CD8-positive, alpha-beta memory T cell (primary cell): ENCODE measurements at regions not wholly inside any gene's neighbourhood (a gene's known extent, or its start where the extent isn't known, plus 50 kb on each side); places are given as distances from the start of the nearest gene placed in this dataset.

Experiments used
- CTCF ChIA-PET: fragments of 350-600 bp; sonication (Branson Sonifier 250); formaldehyde crosslinking; loops from one replicate; lab custom pipeline; 2021; ENCODE audit warnings: antibody characterized with exemption; lab: Charles Lee
- POLR2A ChIA-PET: fragments of 350-600 bp; sonication (Branson Sonifier 250); formaldehyde crosslinking; loops from one replicate; lab custom pipeline; 2021; ENCODE audit warnings: antibody characterized with exemption; lab: Charles Lee
- DNase-seq, 5 donors: peaks; one replicate each; pipeline versions ENCODE4 v3.0.0 to v3.0.0-alpha.2; 2020 to 2022; ENCODE audit warnings: mixed read lengths in 1 of 5
- H3K27ac ChIP-seq: one replicate; pipeline ENCODE4 v1.7.0; 2013; ENCODE audit warnings: low read depth, mild to moderate bottlenecking, low read length, moderate library complexity
- H3K27me3 ChIP-seq: 2 replicates; pipeline ENCODE4 v1.7.0; 2013; ENCODE audit warnings: low read length, mild to moderate bottlenecking; ENCODE audit not compliant: insufficient read depth, poor library complexity, severe bottlenecking
- H3K36me3 ChIP-seq: 2 replicates; pipeline ENCODE4 v1.7.0; 2013; ENCODE audit warnings: mild to moderate bottlenecking, low read length, moderate library complexity; ENCODE audit not compliant: insufficient read depth
- H3K4me1 ChIP-seq: 2 replicates; pipeline ENCODE4 v1.7.0; 2013; ENCODE audit warnings: mild to moderate bottlenecking, low read length, moderate library complexity; ENCODE audit not compliant: insufficient read depth
- H3K4me3 ChIP-seq: 2 replicates; pipeline ENCODE4 v1.7.0; 2013; ENCODE audit warnings: mild to moderate bottlenecking, low read length
- H3K9me3 ChIP-seq: 2 replicates; pipeline ENCODE4 v1.7.0; 2013; ENCODE audit warnings: mild to moderate bottlenecking, low read length
- H3K27ac Mint-ChIP-seq, 8 donors: one replicate each; pipeline ENCODE4 v1.8.0; 2020 to 2021; ENCODE audit warnings: mixed read lengths in 8 of 8, mild to moderate bottlenecking in 6 of 8, inconsistent platforms in 3 of 8, moderate library complexity in 3 of 8
- H3K27me3 Mint-ChIP-seq, 2 donors: one replicate each; pipeline ENCODE4 v1.8.0; 2020 to 2021; ENCODE audit warnings: mixed read lengths in 2 of 2, mild to moderate bottlenecking in 1 of 2, moderate library complexity in 1 of 2
- H3K36me3 Mint-ChIP-seq, 3 donors: one replicate each; pipeline ENCODE4 v1.8.0; 2020 to 2021; ENCODE audit warnings: mixed read lengths in 3 of 3, inconsistent platforms in 1 of 3, mild to moderate bottlenecking in 1 of 3
- H3K4me1 Mint-ChIP-seq, 3 donors: one replicate each; pipeline ENCODE4 v1.8.0; 2020 to 2021; ENCODE audit warnings: mixed read lengths in 3 of 3, inconsistent platforms in 1 of 3, mild to moderate bottlenecking in 1 of 3
- H3K4me3 Mint-ChIP-seq, 7 donors: one replicate each; pipeline ENCODE4 v1.8.0; 2020 to 2021; ENCODE audit warnings: mixed read lengths in 7 of 7, mild to moderate bottlenecking in 6 of 7, moderate library complexity in 4 of 7, inconsistent platforms in 2 of 7
- H3K9me3 Mint-ChIP-seq, 5 donors: one replicate each; pipeline ENCODE4 v1.8.0; 2020 to 2022; ENCODE audit warnings: mixed read lengths in 5 of 5, mild to moderate bottlenecking in 3 of 5, moderate library complexity in 2 of 5, inconsistent platforms in 1 of 5

DNA sequence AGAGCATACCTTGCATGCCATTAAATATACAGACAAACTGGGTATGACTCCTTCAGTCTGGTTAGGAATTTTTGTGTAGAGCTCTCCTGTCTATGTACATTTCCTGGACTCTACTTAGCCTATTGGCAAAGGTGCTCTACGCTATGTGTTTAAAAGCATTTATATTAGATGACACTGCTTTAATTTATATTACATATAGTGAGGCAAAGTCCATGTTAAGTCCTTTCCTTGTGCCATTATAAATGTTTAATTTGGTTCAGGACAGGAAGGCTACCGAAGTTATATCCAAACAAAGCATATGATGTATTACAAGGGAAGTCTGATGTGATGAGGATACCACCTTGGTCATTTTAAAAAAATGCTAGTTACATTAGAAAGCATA, 117.4 kb upstream of the RAB27B start:
- H3K27me3 ChIP-seq: no peaks in the 10 kb centered on the region
- POLR2A ChIA-PET: no interaction called here
- peaks cover 0 to 4% (median 0%) of the 10 kb centered on the region in 5 donors for H3K9me3 Mint-ChIP-seq
- H3K4me3 Mint-ChIP-seq: no peak overlapping the region
- DNase-seq: no peak
- H3K27ac ChIP-seq: no peak overlapping the region
- H3K9me3 ChIP-seq: no peaks in the 10 kb centered on the region
- H3K4me1 ChIP-seq: peaks cover 16% of the 10 kb centered on the region
- peaks cover 0 to 3% (median 0%) of the 10 kb centered on the region in 3 donors for H3K36me3 Mint-ChIP-seq
- no peak overlapping the region for H3K27ac Mint-ChIP-seq
- no peak overlapping the region for H3K4me3 ChIP-seq
- no peaks in the 10 kb centered on the region for H3K36me3 ChIP-seq
- H3K27me3 Mint-ChIP-seq: peaks cover 3% of the 10 kb centered on the region in 2 donors
- H3K4me1 Mint-ChIP-seq: peaks cover 11 to 40% (median 24%) of the 10 kb centered on the region in 3 donors
- CTCF ChIA-PET: no interaction called here

DNA sequence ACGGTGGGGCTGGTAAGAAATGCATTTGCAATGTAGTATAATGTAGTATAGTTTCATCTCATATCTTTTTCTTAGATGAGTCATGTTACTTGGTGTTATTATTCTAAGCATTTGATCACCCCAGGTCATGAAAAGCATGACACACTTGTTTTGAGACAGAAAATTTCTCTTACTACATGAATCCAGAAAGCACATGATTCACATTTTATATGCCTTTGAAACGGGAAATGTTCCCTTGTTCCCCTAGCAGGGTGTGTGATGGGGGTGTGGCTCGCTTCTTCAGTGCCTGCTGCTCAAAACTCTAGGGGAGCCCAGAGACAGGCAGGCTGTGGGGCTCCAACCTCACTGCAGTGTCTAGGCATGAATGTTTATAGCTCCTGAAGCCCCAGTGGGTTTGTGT, 116.0 kb upstream of the RAB27B start:
- Mint-ChIP-seq H3K36me3 (no peaks in the 10 kb centered on the region), H3K4me1 (peaks cover 13 to 49% (median 25%) of the 10 kb centered on the region in 3 donors), H3K4me3 (no peak overlapping the region), H3K27me3 (peaks cover 3% of the 10 kb centered on the region in 2 donors), H3K9me3 (peaks cover 0 to 4% (median 0%) of the 10 kb centered on the region in 5 donors), H3K27ac (no peak overlapping the region)
- peaks cover 17% of the 10 kb centered on the region for H3K4me1 ChIP-seq
- H3K9me3 ChIP-seq: no peaks in the 10 kb centered on the region
- no peaks in the 10 kb centered on the region for H3K27me3 ChIP-seq
- DNase-seq: no peak
- ChIA-PET POLR2A (no interaction called here), CTCF (interaction anchor here (1.4 kb wide), 1 partner anchor 29 kb away, joined by 3 read pairs; no protein-coding TSS in a partner anchor)
- H3K27ac ChIP-seq: no peak overlapping the region
- H3K36me3 ChIP-seq: no peaks in the 10 kb centered on the region
- H3K4me3 ChIP-seq: no peak overlapping the region

DNA sequence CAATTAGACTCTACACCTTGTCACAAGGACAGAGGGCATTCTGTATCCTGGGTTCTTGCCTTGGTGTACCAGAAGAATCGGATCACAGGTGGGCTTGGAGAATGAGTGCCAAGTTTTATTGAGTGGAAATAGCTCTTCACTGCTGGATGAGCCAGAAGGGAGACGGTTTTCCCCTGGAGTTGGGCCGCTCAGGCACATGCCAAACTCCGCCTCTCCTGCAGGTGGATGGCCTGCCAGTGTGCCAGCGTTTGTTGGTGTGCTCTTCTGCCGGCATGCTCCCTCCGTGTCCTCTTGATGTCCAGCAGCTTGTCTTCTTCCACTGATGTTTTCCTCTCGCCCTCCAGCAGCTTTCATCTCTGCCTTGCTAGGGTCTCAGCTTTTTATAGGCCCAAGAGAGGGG, 115.5 kb upstream of the RAB27B start:
- no peak overlapping the region for H3K4me3 Mint-ChIP-seq
- ChIA-PET POLR2A (no interaction called here), CTCF (interaction anchor here (1.4 kb wide), 1 partner anchor 28 kb away, joined by 3 read pairs; no protein-coding TSS in a partner anchor)
- Histone ChIP-seq H3K4me3 (no peak overlapping the region), H3K9me3 (no peaks in the 10 kb centered on the region), H3K27ac (no peak overlapping the region), H3K4me1 (peaks cover 20% of the 10 kb centered on the region), H3K36me3 (no peaks in the 10 kb centered on the region), H3K27me3 (no peaks in the 10 kb centered on the region)
- H3K27me3 Mint-ChIP-seq: peaks cover 3% of the 10 kb centered on the region in 2 donors
- DNase-seq: no peak
- peaks cover 0 to 4% (median 0%) of the 10 kb centered on the region in 5 donors for H3K9me3 Mint-ChIP-seq
- peak overlapping the region in 2 of 8 donors; percentile 32 to 69 for H3K27ac Mint-ChIP-seq
- no peaks in the 10 kb centered on the region for H3K36me3 Mint-ChIP-seq
- H3K4me1 Mint-ChIP-seq: peaks cover 18 to 54% (median 30%) of the 10 kb centered on the region in 3 donors

DNA sequence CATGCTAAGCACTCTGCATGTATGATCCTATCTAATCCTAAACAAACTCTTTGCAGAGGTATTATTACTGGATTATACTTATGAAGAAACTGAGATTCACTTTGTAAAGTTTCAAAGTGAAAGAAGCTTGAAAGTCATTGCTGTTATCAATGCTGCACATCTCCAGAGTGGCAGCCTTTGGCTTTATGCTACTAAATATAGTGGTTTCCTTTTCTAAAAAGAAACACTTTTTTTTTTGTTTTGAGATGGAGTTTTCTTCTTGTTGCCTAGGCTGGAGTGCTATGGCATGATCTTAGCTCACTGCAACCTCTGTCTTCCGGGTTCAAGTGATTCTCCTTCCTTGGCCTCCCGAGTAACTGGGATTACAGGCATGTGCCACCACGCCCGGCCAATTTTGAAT, 114.9 kb upstream of the RAB27B start:
- no peaks in the 10 kb centered on the region for H3K36me3 Mint-ChIP-seq
- POLR2A ChIA-PET: no interaction called here
- no peak for DNase-seq
- H3K27ac Mint-ChIP-seq: no peak overlapping the region
- CTCF ChIA-PET: interaction anchor here (1.4 kb wide), 1 partner anchor 28 kb away, joined by 3 read pairs; no protein-coding TSS in a partner anchor
- Histone ChIP-seq H3K36me3 (no peaks in the 10 kb centered on the region), H3K4me3 (no peak overlapping the region), H3K4me1 (peaks cover 25% of the 10 kb centered on the region), H3K27ac (no peak overlapping the region), H3K9me3 (no peaks in the 10 kb centered on the region), H3K27me3 (no peaks in the 10 kb centered on the region)
- peaks cover 24 to 60% (median 36%) of the 10 kb centered on the region in 3 donors for H3K4me1 Mint-ChIP-seq
- H3K9me3 Mint-ChIP-seq: peaks cover 0 to 3% (median 0%) of the 10 kb centered on the region in 5 donors
- peaks cover 0 to 3% of the 10 kb centered on the region in 2 donors for H3K27me3 Mint-ChIP-seq
- H3K4me3 Mint-ChIP-seq: peak overlapping the region in 1 of 7 donors; percentile 23

DNA sequence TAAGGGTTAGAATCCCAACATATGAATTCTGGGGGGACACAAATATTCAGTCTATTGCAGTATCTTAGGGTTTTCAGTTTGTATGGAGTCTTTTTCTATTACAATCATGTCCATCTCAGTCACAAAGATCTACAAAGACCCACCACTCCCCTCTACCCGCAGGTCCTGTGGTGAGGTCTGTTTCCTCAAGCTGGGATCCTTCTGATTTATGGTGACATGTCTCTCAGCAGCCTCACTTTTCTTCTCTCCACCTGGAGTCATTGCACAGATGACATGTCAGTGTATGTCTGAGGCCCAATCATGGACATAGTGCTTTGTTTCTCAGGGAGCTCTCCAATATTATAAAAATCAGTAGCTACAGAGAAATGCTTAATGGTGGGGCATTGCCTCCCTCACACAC, 113.4 kb upstream of the RAB27B start:
- peaks cover 26 to 66% (median 43%) of the 10 kb centered on the region in 3 donors for H3K4me1 Mint-ChIP-seq
- ChIA-PET CTCF (no interaction called here), POLR2A (no interaction called here)
- no peaks in the 10 kb centered on the region for H3K36me3 Mint-ChIP-seq
- H3K4me3 Mint-ChIP-seq: peak overlapping the region in 1 of 7 donors; percentile 7
- Histone ChIP-seq H3K36me3 (no peaks in the 10 kb centered on the region), H3K9me3 (no peaks in the 10 kb centered on the region), H3K4me3 (no peak overlapping the region), H3K27me3 (no peaks in the 10 kb centered on the region), H3K4me1 (peaks cover 29% of the 10 kb centered on the region), H3K27ac (no peak overlapping the region)
- no peaks in the 10 kb centered on the region for H3K27me3 Mint-ChIP-seq
- DNase-seq: no peak
- H3K9me3 Mint-ChIP-seq: no peaks in the 10 kb centered on the region
- peak overlapping the region in 1 of 8 donors; percentile 6 for H3K27ac Mint-ChIP-seq

DNA sequence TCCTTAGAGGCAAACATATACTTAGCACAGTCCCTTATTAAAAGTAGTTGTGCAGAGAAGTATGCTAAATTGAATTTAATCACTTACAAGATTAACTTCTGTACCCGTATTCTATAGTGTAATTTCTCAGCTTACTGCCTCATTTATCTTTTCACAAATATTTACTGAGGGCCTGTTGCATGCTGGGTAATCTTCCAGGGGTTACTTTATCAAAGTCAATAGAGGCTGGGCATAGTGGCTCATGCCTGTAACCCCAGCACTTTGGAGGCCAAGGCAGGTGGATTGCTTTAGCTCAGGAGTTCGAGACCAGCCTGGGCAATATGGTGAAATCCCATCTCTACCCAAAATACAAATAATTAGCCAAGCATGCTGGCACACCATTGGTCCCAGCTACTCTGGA, 111.7 kb upstream of the RAB27B start:
- CTCF ChIA-PET: no interaction called here
- H3K4me3 Mint-ChIP-seq: no peak overlapping the region
- H3K9me3 Mint-ChIP-seq: no peaks in the 10 kb centered on the region
- no peak overlapping the region for H3K27ac Mint-ChIP-seq
- H3K27me3 ChIP-seq: no peaks in the 10 kb centered on the region
- no peak for DNase-seq
- no peak overlapping the region for H3K27ac ChIP-seq
- no peak overlapping the region for H3K4me3 ChIP-seq
- H3K4me1 Mint-ChIP-seq: peaks cover 26 to 66% (median 43%) of the 10 kb centered on the region in 3 donors
- H3K36me3 ChIP-seq: no peaks in the 10 kb centered on the region
- POLR2A ChIA-PET: no interaction called here
- H3K36me3 Mint-ChIP-seq: no peaks in the 10 kb centered on the region
- no peaks in the 10 kb centered on the region for H3K9me3 ChIP-seq
- peaks cover 29% of the 10 kb centered on the region for H3K4me1 ChIP-seq
- H3K27me3 Mint-ChIP-seq: no peaks in the 10 kb centered on the region

DNA sequence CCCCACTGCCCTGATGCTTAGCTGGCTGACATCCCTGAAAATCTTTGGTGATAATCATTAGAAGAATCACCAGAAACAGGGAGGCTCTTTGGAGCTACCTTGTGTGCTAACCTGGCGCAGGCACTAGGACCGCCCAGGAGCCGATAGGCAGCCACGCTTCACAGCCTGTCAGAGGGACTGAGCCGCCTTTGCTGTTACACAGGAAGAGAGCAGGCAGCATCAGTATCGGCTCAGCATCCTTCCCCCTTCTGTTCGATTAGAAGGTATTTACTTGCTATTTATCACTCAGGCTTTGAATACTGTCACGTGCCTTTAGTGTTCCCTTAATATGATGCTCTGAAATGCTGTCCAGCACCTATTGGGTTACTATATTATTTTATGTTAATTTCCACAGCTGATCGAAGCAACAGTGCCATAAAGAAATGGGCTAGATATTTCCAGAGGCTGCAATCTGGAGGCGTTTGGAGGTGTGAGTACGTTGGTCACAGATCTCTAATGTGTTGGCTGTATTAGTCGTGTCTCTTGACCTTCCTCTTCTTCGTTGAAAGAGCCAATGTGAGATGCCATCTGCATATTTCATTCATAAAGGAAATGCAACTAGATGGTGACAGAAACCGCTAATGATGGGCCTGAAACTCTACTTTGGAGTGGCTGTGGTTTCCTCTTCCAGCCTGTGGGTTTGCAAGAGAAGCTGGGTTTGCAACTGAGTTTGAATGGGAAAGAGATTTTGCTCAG, 110.4 kb upstream of the RAB27B start:
- H3K4me1 ChIP-seq: peaks cover 27% of the 10 kb centered on the region
- no peaks in the 10 kb centered on the region for H3K36me3 ChIP-seq
- peak; percentile 2 to 58 (median 22) for DNase-seq
- H3K27ac Mint-ChIP-seq: peak overlapping the region; percentile 4 to 85 (median 50)
- peaks cover 25 to 57% (median 38%) of the 10 kb centered on the region in 3 donors for H3K4me1 Mint-ChIP-seq
- no peaks in the 10 kb centered on the region for H3K9me3 ChIP-seq
- CTCF ChIA-PET: interaction anchor here (1.6 kb wide), 1 partner anchor 10 kb away, joined by 4 read pairs; no protein-coding TSS in a partner anchor
- peaks cover 0 to 6% of the 10 kb centered on the region in 2 donors for H3K27me3 Mint-ChIP-seq
- no peak overlapping the region for H3K27ac ChIP-seq
- peak overlapping the region; percentile 38 for H3K4me3 ChIP-seq
- no peaks in the 10 kb centered on the region for H3K9me3 Mint-ChIP-seq
- H3K36me3 Mint-ChIP-seq: no peaks in the 10 kb centered on the region
- POLR2A ChIA-PET: no interaction called here
- H3K27me3 ChIP-seq: no peaks in the 10 kb centered on the region
- H3K4me3 Mint-ChIP-seq: peak overlapping the region; percentile 43 to 89 (median 79)

DNA sequence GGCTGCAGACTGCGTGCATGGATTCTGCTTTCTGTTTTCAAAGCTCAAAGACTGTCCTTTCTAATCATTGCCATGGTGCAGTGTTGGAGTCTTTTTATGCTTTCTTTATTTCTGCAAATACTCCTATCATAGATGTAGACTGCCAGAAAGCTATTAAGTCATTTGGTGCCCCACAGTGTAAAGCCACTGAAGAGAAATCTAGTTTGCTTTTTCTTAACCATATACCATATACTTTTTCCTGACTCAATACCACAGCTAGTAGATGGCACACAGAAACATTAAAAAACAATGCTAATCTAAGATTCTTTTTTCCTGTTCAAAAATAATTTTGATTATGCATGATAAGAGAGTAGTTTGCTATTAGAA, 109.9 kb upstream of the RAB27B start:
- peaks cover 1 to 6% of the 10 kb centered on the region in 2 donors for H3K27me3 Mint-ChIP-seq
- H3K4me1 Mint-ChIP-seq: peaks cover 21 to 52% (median 33%) of the 10 kb centered on the region in 3 donors
- H3K9me3 Mint-ChIP-seq: no peaks in the 10 kb centered on the region
- H3K27ac Mint-ChIP-seq: peak overlapping the region in 4 of 8 donors; percentile 4 to 85 (median 72)
- H3K4me1 ChIP-seq: peaks cover 21% of the 10 kb centered on the region
- DNase-seq: no peak
- no peaks in the 10 kb centered on the region for H3K9me3 ChIP-seq
- no peaks in the 10 kb centered on the region for H3K36me3 ChIP-seq
- H3K27ac ChIP-seq: no peak overlapping the region
- H3K4me3 Mint-ChIP-seq: peak overlapping the region; percentile 43 to 89 (median 79)
- CTCF ChIA-PET: interaction anchor here (1.6 kb wide), 1 partner anchor 9 kb away, joined by 4 read pairs; no protein-coding TSS in a partner anchor
- POLR2A ChIA-PET: no interaction called here
- H3K27me3 ChIP-seq: no peaks in the 10 kb centered on the region
- no peak overlapping the region for H3K4me3 ChIP-seq
- no peaks in the 10 kb centered on the region for H3K36me3 Mint-ChIP-seq
